ENCODE measurements at regions not wholly inside any gene's neighbourhood (a gene's known extent, or its start where the extent isn't known, plus 50 kb on each side); places are given as distances from the start of the nearest gene placed in this dataset.

- ChIA-PET POLR2A (no interaction called here), CTCF (interaction anchor here (0.6 kb wide), 1 partner anchor 96 kb away, joined by 3 read pairs; no protein-coding TSS in a partner anchor)
- Mint-ChIP-seq H3K9me3 (ENCODE audit: unreplicated experiment) (no peaks in the 10 kb centered on the region), H3K4me3 (ENCODE audit: unreplicated experiment) (no peak overlapping the region), H3K27me3 (ENCODE audit: insufficient read depth, unreplicated experiment) (peaks cover 47% of the 10 kb centered on the region), H3K27ac (ENCODE audit: low read depth, unreplicated experiment) (no peak overlapping the region), H3K4me1 (ENCODE audit: insufficient read depth, unreplicated experiment) (no peaks in the 10 kb centered on the region), H3K36me3 (ENCODE audit: insufficient read depth, unreplicated experiment) (no peaks in the 10 kb centered on the region)
- DNase-seq (ENCODE audit: unreplicated experiment), result no peak
- intact Hi-C loops (cut with micrococcal nuclease), result no loop called here
- no TSS peak for BruUV-seq (replicated peaks)
- TF ChIP-seq CTCF (IDR thresholded peaks at IDR 0.05; ENCODE audit: unreplicated experiment), result no peak
Observed at GRCh38 chr7:15798081-15798480, 111.6 kb upstream of the MEOX2 start.

- Mint-ChIP-seq H3K4me1 (ENCODE audit: insufficient read depth, unreplicated experiment) (no peaks in the 10 kb centered on the region), H3K4me3 (ENCODE audit: unreplicated experiment) (no peak overlapping the region), H3K9me3 (ENCODE audit: unreplicated experiment) (no peaks in the 10 kb centered on the region), H3K27ac (ENCODE audit: low read depth, unreplicated experiment) (no peak overlapping the region), H3K36me3 (ENCODE audit: insufficient read depth, unreplicated experiment) (no peaks in the 10 kb centered on the region), H3K27me3 (ENCODE audit: insufficient read depth, unreplicated experiment) (peaks cover 48% of the 10 kb centered on the region)
- POLR2A ChIA-PET, result no interaction called here
- intact Hi-C loops (cut with micrococcal nuclease), result no loop called here
- DNase-seq (ENCODE audit: unreplicated experiment), result no peak
- BruUV-seq (replicated peaks), result no TSS peak
- CTCF ChIA-PET, result no interaction called here
- TF ChIP-seq CTCF (IDR thresholded peaks at IDR 0.05; ENCODE audit: unreplicated experiment), result no peak
Observed at GRCh38 chr7:15795393-15795792, 108.9 kb upstream of the MEOX2 start.

GRCh38 chr7:15794801-15795200, 108.3 kb upstream of the MEOX2 start:
- CTCF ChIA-PET, result interaction anchor here (0.7 kb wide), 1 partner anchor 22 kb away, joined by 3 read pairs; no protein-coding TSS in a partner anchor
- intact Hi-C loops (cut with micrococcal nuclease), result no loop called here
- H3K36me3 Mint-ChIP-seq (ENCODE audit: insufficient read depth, unreplicated experiment), result no peaks in the 10 kb centered on the region
- DNase-seq (ENCODE audit: unreplicated experiment), result no peak
- POLR2A ChIA-PET, result no interaction called here
- TF ChIP-seq CTCF (IDR thresholded peaks at IDR 0.05; ENCODE audit: unreplicated experiment), result no peak
- no TSS peak for BruUV-seq (replicated peaks)
- H3K9me3 Mint-ChIP-seq (ENCODE audit: unreplicated experiment), result no peaks in the 10 kb centered on the region
- H3K27me3 Mint-ChIP-seq (ENCODE audit: insufficient read depth, unreplicated experiment), result peaks cover 48% of the 10 kb centered on the region
- no peaks in the 10 kb centered on the region for H3K4me1 Mint-ChIP-seq (ENCODE audit: insufficient read depth, unreplicated experiment)
- H3K4me3 Mint-ChIP-seq (ENCODE audit: unreplicated experiment), result no peak overlapping the region
- H3K27ac Mint-ChIP-seq (ENCODE audit: low read depth, unreplicated experiment), result no peak overlapping the region

- H3K4me1 Mint-ChIP-seq (ENCODE audit: insufficient read depth, unreplicated experiment), result no peaks in the 10 kb centered on the region
- no TSS peak for BruUV-seq (replicated peaks)
- no peak overlapping the region for H3K27ac Mint-ChIP-seq (ENCODE audit: low read depth, unreplicated experiment)
- DNase-seq (ENCODE audit: unreplicated experiment), result no peak
- TF ChIP-seq CTCF (IDR thresholded peaks at IDR 0.05; ENCODE audit: unreplicated experiment), result no peak
- intact Hi-C loops (cut with micrococcal nuclease), result no loop called here
- CTCF ChIA-PET, result no interaction called here
- H3K4me3 Mint-ChIP-seq (ENCODE audit: unreplicated experiment), result no peak overlapping the region
- H3K27me3 Mint-ChIP-seq (ENCODE audit: insufficient read depth, unreplicated experiment), result peaks cover 15% of the 10 kb centered on the region
- POLR2A ChIA-PET, result no interaction called here
- H3K9me3 Mint-ChIP-seq (ENCODE audit: unreplicated experiment), result no peaks in the 10 kb centered on the region
- no peaks in the 10 kb centered on the region for H3K36me3 Mint-ChIP-seq (ENCODE audit: insufficient read depth, unreplicated experiment)
Observed at GRCh38 chr7:15784694-15785030, 98.2 kb upstream of the MEOX2 start.
